ENCODE measurements at regions not wholly inside any gene's neighbourhood (a gene's known extent, or its start where the extent isn't known, plus 50 kb on each side); places are given as distances from the start of the nearest gene placed in this dataset.
A peak's percentile ranks its signal among the peaks of the same experiment; 100 is the strongest.

DNA sequence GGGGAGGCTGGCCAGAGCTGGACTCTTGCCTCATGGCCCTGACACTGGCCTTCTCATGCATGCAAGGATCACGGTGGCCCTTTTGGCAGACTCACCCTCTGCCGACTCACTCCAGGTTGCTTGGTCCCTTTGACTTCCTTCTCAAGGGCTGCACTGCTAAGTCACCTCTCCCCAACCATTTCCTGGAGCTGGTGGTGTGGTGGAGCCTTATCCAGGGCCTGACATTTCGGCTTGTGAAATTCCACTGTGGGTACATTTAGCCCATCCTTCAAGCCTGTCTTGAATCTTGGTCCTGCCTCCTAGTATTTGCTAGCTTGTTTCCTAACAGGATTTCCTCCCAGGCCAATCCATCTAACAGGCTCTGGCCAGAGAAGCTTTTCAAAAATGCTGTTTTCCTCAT lies 52.6 kb upstream of the JUN start:
- H3K36me3 ChIP-seq (ENCODE audit: control insufficient read depth, insufficient read depth, low read length), result no peaks in the 10 kb centered on the region
- no peaks in the 10 kb centered on the region for H3K27me3 ChIP-seq (replicated peaks; ENCODE audit: control insufficient read depth, insufficient read depth, low read length, poor library complexity, severe bottlenecking)
- H3K4me3 ChIP-seq (ENCODE audit: insufficient read depth, low read depth, low read length, poor library complexity, severe bottlenecking), result no peak overlapping the region
- no peak overlapping the region for H3K27ac ChIP-seq (ENCODE audit: insufficient read depth, low read length, poor library complexity, severe bottlenecking)
- H3K4me1 ChIP-seq (ENCODE audit: control insufficient read depth, insufficient read depth, low read length, poor library complexity, severe bottlenecking), result no peaks in the 10 kb centered on the region
- H3K9me3 ChIP-seq (ENCODE audit: control insufficient read depth, low read length), result no peaks in the 10 kb centered on the region
- DNase-seq, result no peak

DNA sequence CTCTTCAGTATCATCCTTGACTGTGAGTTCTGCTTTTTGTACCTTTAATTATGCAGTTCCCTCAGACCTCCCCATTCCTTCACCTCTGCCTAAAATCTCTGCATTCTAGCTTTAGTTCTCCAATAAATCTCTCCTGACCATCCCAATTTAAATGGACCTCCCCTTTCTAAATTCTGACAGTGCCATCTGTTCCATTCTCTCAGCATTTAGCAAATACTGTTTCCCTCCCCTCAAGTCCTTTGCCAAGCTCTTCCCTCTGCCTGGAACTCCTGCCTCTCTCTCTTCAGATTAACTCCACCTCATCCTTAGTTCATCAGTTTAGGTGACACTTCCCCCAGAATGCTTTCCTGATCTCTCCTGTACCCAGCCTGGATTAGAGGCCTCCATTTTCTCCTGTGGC lies 54.0 kb upstream of the JUN start:
- H3K27ac ChIP-seq (ENCODE audit: insufficient read depth, low read length, poor library complexity, severe bottlenecking), result no peak overlapping the region
- H3K4me1 ChIP-seq (ENCODE audit: control insufficient read depth, insufficient read depth, low read length, poor library complexity, severe bottlenecking), result no peaks in the 10 kb centered on the region
- no peaks in the 10 kb centered on the region for H3K36me3 ChIP-seq (ENCODE audit: control insufficient read depth, insufficient read depth, low read length)
- no peak overlapping the region for H3K4me3 ChIP-seq (ENCODE audit: insufficient read depth, low read depth, low read length, poor library complexity, severe bottlenecking)
- no peaks in the 10 kb centered on the region for H3K9me3 ChIP-seq (ENCODE audit: control insufficient read depth, low read length)
- DNase-seq, result no peak
- no peaks in the 10 kb centered on the region for H3K27me3 ChIP-seq (replicated peaks; ENCODE audit: control insufficient read depth, insufficient read depth, low read length, poor library complexity, severe bottlenecking)

DNA sequence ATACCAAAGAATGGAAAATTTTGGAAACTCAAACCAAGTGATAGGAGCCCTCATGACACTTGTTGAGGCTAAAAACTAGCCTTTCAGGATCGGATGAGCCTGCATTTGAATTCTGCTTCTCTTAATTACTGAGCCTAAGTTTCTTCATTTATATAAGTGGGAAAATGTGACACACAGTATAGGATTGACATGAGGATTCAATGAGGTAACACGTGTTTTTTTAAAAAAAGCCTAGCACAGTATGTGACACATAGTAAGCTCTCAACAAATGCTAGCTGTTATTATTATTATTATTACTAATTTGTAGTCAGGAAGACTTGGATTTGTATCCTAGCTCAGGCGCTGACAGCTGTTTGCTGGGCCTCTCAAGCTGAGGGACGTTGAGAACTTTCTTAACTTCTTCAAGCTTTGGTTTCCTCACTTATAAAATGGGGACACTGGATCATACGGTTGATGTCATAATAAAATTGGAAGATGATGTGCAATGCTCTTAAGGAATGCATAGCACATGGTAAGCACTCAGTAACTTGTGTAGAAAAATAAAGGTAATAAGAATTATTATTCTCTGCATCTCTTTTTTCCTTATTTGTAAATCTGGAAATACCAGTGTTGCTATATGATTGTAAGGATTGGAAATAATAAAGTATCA lies 55.4 kb upstream of the JUN start:
- H3K4me3 ChIP-seq (ENCODE audit: insufficient read depth, low read depth, low read length, poor library complexity, severe bottlenecking), result no peak overlapping the region
- H3K4me1 ChIP-seq (ENCODE audit: control insufficient read depth, insufficient read depth, low read length, poor library complexity, severe bottlenecking), result no peaks in the 10 kb centered on the region
- H3K27ac ChIP-seq (ENCODE audit: insufficient read depth, low read length, poor library complexity, severe bottlenecking), result no peak overlapping the region
- no peaks in the 10 kb centered on the region for H3K36me3 ChIP-seq (ENCODE audit: control insufficient read depth, insufficient read depth, low read length)
- H3K27me3 ChIP-seq (replicated peaks; ENCODE audit: control insufficient read depth, insufficient read depth, low read length, poor library complexity, severe bottlenecking), result no peaks in the 10 kb centered on the region
- DNase-seq, result no peak
- H3K9me3 ChIP-seq (ENCODE audit: control insufficient read depth, low read length), result no peaks in the 10 kb centered on the region

DNA sequence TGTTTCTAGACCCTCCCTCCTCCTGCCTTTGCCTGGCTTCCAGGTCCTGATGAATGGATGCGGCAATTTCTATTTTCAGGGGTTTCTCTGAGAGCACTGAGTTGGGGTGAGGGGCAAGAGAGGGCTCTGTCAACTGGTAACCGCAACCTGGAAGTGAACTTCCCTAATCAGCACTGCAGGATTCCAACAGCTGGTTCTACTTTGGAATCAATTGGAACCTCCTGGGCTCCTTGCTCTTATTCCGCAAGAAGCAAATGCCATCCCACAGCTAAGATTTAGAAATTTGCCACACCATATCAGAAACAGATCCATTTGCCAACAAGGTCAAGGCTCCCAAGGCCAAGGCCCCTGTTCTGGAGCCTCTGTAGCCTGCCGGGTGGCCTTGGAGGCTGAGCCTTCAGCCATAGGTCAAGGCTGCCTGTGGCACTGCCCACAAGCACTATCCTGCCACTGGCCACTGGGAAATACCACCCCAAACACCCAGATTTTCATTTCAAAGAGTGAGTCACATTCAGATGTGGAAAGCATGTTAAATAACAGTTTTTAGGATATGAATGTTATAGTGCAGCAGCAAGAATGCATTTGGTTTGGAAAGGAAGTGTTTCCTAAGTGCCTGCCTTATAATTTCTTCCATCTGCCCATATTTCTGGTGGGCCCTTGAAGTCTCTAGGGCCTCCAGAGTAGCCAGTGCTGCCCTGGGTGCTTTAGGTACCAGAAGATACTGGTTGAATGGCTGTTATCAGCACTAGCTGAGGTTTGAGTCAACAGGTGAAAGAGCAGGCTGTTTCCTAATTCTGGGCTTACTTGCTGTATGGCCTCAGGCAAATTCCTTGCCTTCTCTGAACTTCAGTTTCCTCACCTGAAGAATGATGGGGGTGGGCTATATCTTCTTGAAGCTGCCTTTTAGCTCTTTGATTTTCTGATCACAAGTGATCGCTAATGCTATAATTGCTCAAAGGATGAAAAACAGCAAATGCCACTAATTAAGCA lies 56.3 kb upstream of the JUN start:
- Histone ChIP-seq H3K4me3 (ENCODE audit: insufficient read depth, low read depth, low read length, poor library complexity, severe bottlenecking) (no peak overlapping the region), H3K36me3 (ENCODE audit: control insufficient read depth, insufficient read depth, low read length) (no peaks in the 10 kb centered on the region), H3K27ac (ENCODE audit: insufficient read depth, low read length, poor library complexity, severe bottlenecking) (no peak overlapping the region), H3K4me1 (ENCODE audit: control insufficient read depth, insufficient read depth, low read length, poor library complexity, severe bottlenecking) (no peaks in the 10 kb centered on the region), H3K27me3 (replicated peaks; ENCODE audit: control insufficient read depth, insufficient read depth, low read length, poor library complexity, severe bottlenecking) (no peaks in the 10 kb centered on the region), H3K9me3 (ENCODE audit: control insufficient read depth, low read length) (no peaks in the 10 kb centered on the region)
- no peak for DNase-seq

DNA sequence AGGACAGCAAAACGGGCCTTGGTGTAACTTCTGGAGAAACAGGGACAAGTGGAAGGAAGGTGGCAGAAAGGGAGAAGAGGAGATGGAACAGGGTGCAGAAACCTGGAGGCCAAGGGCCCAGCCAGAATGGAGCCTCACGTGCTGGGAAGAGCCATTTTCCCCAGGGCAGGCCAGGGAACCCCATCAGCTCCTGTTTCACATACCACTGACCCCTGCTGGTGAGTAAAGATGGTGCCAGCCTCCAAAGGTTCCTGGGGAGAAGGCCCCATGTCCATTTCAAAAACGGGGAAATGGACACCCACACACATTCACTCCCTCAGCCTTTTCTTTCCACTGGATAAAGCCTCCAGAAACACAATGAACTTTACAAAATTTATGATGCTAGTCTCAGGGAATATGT lies 57.6 kb upstream of the JUN start:
- Histone ChIP-seq H3K4me3 (ENCODE audit: insufficient read depth, low read depth, low read length, poor library complexity, severe bottlenecking) (no peak overlapping the region), H3K9me3 (ENCODE audit: control insufficient read depth, low read length) (no peaks in the 10 kb centered on the region), H3K27ac (ENCODE audit: insufficient read depth, low read length, poor library complexity, severe bottlenecking) (no peak overlapping the region), H3K27me3 (replicated peaks; ENCODE audit: control insufficient read depth, insufficient read depth, low read length, poor library complexity, severe bottlenecking) (no peaks in the 10 kb centered on the region), H3K36me3 (ENCODE audit: control insufficient read depth, insufficient read depth, low read length) (no peaks in the 10 kb centered on the region), H3K4me1 (ENCODE audit: control insufficient read depth, insufficient read depth, low read length, poor library complexity, severe bottlenecking) (no peaks in the 10 kb centered on the region)
- DNase-seq, result peak; percentile 3 to 15 (median 11)

DNA sequence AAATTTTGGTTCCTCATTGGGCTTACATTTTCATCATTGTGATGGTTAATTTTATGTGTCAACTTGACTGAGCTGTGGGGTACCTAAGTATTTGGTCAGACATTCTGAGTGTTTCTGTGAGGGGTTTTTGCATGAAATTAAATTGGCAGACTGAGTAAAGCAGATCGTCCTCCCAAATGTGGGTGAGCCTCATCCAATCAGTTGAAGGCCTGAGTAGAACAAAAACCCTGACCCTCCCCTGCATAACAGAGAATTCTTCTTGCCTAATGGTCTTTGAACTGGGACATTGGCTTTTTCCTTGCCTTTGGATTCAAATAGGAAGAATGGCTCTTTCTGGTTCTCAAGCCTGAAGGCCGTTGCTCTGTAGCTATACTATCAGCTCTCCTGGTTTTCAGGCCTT lies 59.1 kb upstream of the JUN start:
- Histone ChIP-seq H3K36me3 (ENCODE audit: control insufficient read depth, insufficient read depth, low read length) (no peaks in the 10 kb centered on the region), H3K27ac (ENCODE audit: insufficient read depth, low read length, poor library complexity, severe bottlenecking) (no peak overlapping the region), H3K9me3 (ENCODE audit: control insufficient read depth, low read length) (no peaks in the 10 kb centered on the region), H3K4me3 (ENCODE audit: insufficient read depth, low read depth, low read length, poor library complexity, severe bottlenecking) (no peak overlapping the region), H3K4me1 (ENCODE audit: control insufficient read depth, insufficient read depth, low read length, poor library complexity, severe bottlenecking) (no peaks in the 10 kb centered on the region), H3K27me3 (replicated peaks; ENCODE audit: control insufficient read depth, insufficient read depth, low read length, poor library complexity, severe bottlenecking) (no peaks in the 10 kb centered on the region)
- no peak for DNase-seq

DNA sequence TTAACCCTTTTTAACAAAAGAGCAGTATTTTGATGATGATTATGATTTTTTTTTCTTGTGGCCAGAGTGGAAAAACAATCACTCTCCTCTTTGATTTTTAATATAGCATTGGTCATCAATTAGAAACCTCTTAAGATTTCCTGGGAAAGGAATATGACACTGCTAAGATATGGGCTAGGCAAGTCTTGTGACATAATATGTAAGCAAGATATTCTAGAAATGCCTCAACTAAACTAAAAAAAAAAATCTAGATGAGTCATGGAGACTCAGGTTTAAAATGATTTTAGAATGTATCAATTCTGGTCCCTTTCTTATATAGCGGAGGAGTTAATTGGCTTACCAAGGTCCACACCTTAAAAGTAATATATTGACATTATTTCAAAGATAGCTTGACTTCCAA lies 60.3 kb upstream of the JUN start:
- H3K4me1 ChIP-seq (ENCODE audit: control insufficient read depth, insufficient read depth, low read length, poor library complexity, severe bottlenecking), result no peaks in the 10 kb centered on the region
- H3K36me3 ChIP-seq (ENCODE audit: control insufficient read depth, insufficient read depth, low read length), result no peaks in the 10 kb centered on the region
- no peaks in the 10 kb centered on the region for H3K27me3 ChIP-seq (replicated peaks; ENCODE audit: control insufficient read depth, insufficient read depth, low read length, poor library complexity, severe bottlenecking)
- H3K27ac ChIP-seq (ENCODE audit: insufficient read depth, low read length, poor library complexity, severe bottlenecking), result no peak overlapping the region
- no peak for DNase-seq
- H3K9me3 ChIP-seq (ENCODE audit: control insufficient read depth, low read length), result no peaks in the 10 kb centered on the region
- H3K4me3 ChIP-seq (ENCODE audit: insufficient read depth, low read depth, low read length, poor library complexity, severe bottlenecking), result no peak overlapping the region

DNA sequence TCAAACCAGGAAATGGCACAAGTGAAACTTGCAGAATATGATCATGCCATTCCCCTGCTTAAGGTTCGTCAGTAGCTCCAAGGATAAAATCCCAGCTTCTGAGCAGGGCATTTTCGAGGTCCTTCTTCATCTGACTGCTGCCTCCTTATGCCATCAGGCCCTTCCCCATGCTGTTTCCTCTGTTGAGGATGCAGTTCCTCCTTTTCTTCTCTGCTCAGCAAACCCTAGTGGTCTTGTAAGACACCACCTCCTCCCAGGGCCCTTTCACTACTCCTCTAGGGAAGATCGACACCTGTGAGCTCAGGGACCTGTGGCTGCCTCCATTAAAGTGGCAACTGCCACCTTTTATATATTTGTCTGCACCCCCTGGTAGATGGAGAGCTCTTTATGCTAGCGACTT lies 62.1 kb upstream of the JUN start:
- Histone ChIP-seq H3K27me3 (replicated peaks; ENCODE audit: control insufficient read depth, insufficient read depth, low read length, poor library complexity, severe bottlenecking) (no peaks in the 10 kb centered on the region), H3K9me3 (ENCODE audit: control insufficient read depth, low read length) (no peaks in the 10 kb centered on the region), H3K4me3 (ENCODE audit: insufficient read depth, low read depth, low read length, poor library complexity, severe bottlenecking) (no peak overlapping the region), H3K27ac (ENCODE audit: insufficient read depth, low read length, poor library complexity, severe bottlenecking) (no peak overlapping the region), H3K4me1 (ENCODE audit: control insufficient read depth, insufficient read depth, low read length, poor library complexity, severe bottlenecking) (no peaks in the 10 kb centered on the region), H3K36me3 (ENCODE audit: control insufficient read depth, insufficient read depth, low read length) (no peaks in the 10 kb centered on the region)
- no peak for DNase-seq

DNA sequence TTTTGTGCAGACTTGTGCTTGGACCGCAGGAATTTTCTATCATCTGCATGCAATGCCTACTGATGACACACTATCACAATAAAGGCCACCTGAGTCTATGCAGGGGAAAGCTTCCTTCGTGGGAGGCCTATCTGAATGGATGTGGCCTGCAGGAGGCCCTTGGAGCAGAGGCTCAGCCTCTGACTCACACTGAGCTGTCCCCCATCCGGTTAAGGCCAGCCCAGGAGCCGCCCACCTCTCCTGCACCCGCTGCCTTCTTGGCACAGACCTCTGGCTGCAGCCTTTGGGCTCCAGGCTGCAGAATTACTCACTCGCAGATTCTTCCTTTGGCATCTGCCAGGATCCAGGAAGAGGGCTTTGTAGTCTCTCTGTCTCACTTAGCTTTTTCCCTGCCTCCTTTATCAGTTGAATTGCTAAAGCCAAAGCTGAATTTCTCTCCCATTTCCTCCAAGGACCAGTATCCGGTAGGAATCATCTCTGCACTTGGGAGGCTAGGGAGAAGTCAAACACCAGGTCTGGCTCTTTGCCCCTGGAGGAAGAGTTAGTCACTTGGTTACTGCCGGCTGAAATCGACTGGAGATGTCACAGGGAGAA lies 65.1 kb upstream of the JUN start:
- no peak for DNase-seq
- Histone ChIP-seq H3K27me3 (replicated peaks; ENCODE audit: control insufficient read depth, insufficient read depth, low read length, poor library complexity, severe bottlenecking) (no peaks in the 10 kb centered on the region), H3K4me1 (ENCODE audit: control insufficient read depth, insufficient read depth, low read length, poor library complexity, severe bottlenecking) (no peaks in the 10 kb centered on the region), H3K9me3 (ENCODE audit: control insufficient read depth, low read length) (no peaks in the 10 kb centered on the region), H3K36me3 (ENCODE audit: control insufficient read depth, insufficient read depth, low read length) (no peaks in the 10 kb centered on the region), H3K4me3 (ENCODE audit: insufficient read depth, low read depth, low read length, poor library complexity, severe bottlenecking) (no peak overlapping the region), H3K27ac (ENCODE audit: insufficient read depth, low read length, poor library complexity, severe bottlenecking) (no peak overlapping the region)

DNA sequence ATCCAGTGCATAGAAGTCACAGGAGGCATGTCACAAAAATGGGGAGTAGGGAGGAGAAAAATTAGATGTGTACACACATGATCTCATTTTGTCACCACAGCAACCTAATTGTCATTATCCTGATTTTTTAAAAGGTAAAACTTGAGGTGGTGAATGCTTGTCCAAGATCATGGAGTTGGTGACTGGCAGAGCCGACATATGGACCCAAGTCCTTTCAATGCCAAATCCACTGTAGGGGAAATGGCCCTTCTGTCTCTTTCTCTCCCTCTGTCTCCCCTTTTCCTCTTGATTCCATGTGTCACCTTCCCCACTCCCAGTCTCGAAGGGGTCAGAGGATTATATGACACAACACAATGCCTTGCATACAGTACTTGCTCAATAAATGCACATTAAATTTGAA lies 65.7 kb upstream of the JUN start:
- no peak overlapping the region for H3K4me3 ChIP-seq (ENCODE audit: insufficient read depth, low read depth, low read length, poor library complexity, severe bottlenecking)
- H3K9me3 ChIP-seq (ENCODE audit: control insufficient read depth, low read length), result no peaks in the 10 kb centered on the region
- H3K27ac ChIP-seq (ENCODE audit: insufficient read depth, low read length, poor library complexity, severe bottlenecking), result no peak overlapping the region
- no peak for DNase-seq
- no peaks in the 10 kb centered on the region for H3K36me3 ChIP-seq (ENCODE audit: control insufficient read depth, insufficient read depth, low read length)
- no peaks in the 10 kb centered on the region for H3K4me1 ChIP-seq (ENCODE audit: control insufficient read depth, insufficient read depth, low read length, poor library complexity, severe bottlenecking)
- H3K27me3 ChIP-seq (replicated peaks; ENCODE audit: control insufficient read depth, insufficient read depth, low read length, poor library complexity, severe bottlenecking), result no peaks in the 10 kb centered on the region
